ENCODE measurements at regions not wholly inside any gene's neighbourhood (a gene's known extent, or its start where the extent isn't known, plus 50 kb on each side); places are given as distances from the start of the nearest gene placed in this dataset.
"Not testable (repeated sequence)": the region's sequence is repeated elsewhere in the genome, so short reads cannot be mapped to it uniquely, and the experiment has no call there.

DNA sequence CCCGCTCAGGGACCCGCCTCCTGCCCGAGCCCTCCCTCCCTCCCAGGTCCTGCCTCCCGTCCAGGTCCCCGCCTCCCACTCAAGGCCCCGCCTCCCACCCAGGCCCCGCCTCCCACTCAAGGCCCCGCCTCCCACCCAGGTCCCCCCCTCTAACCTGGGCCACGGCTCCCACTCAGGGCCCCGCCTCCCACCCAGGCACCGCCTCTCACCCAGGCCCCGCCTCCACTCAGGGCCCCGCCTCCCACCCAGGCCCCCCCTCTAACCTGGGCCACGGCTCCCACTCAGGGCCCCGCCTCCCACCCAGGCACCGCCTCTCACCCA, 103.5 kb downstream of the FAM53A start:
- not testable (repeated sequence) for H3K27me3 Mint-ChIP-seq; H3K9me3 Mint-ChIP-seq; H3K27ac Mint-ChIP-seq; H3K27ac ChIP-seq (ENCODE audit: low read depth, low read length); H3K36me3 Mint-ChIP-seq; H3K4me3 ChIP-seq (ENCODE audit: low read length); H3K9me3 ChIP-seq (ENCODE audit: low read length); H3K27me3 ChIP-seq (ENCODE audit: insufficient read depth, low read length, poor library complexity, severe bottlenecking); H3K4me1 ChIP-seq (ENCODE audit: insufficient read depth, low read length); H3K4me1 Mint-ChIP-seq; H3K36me3 ChIP-seq (ENCODE audit: insufficient read depth, low read length); DNase-seq
- POLR2A ChIA-PET: interaction anchor here (1.0 to 1.1 kb wide), 2 partner anchors 25 to 140 kb away, joined by 3 to 6 read pairs; partner anchors contain the start of gene TMEM129
- CTCF ChIA-PET: interaction anchor here (1.0 to 1.4 kb wide), 2 partner anchors 25 to 49 kb away, joined by 3 to 12 read pairs; no protein-coding TSS in a partner anchor
- peak overlapping the region in 1 of 7 donors; percentile 84 for H3K4me3 Mint-ChIP-seq

- H3K27ac ChIP-seq (ENCODE audit: low read depth, low read length): peak overlapping the region; percentile 82
- ChIA-PET CTCF (interaction anchor here (0.8 to 1.4 kb wide), 3 partner anchors 25 to 234 kb away, joined by 3 to 12 read pairs (median 3); no protein-coding TSS in a partner anchor), POLR2A (interaction anchor here (0.6 to 1.1 kb wide), 3 partner anchors 26 to 1242 kb away, joined by 3 to 6 read pairs (median 3); partner anchors contain the start of gene TMEM129)
- no peaks in the 10 kb centered on the region for H3K27me3 Mint-ChIP-seq
- peaks cover 4 to 9% (median 5%) of the 10 kb centered on the region in 3 donors for H3K4me1 Mint-ChIP-seq
- DNase-seq: peak; percentile 87 to 94 (median 90)
- H3K4me1 ChIP-seq (ENCODE audit: insufficient read depth, low read length): peaks cover 5% of the 10 kb centered on the region
- H3K9me3 ChIP-seq (ENCODE audit: low read length): no peaks in the 10 kb centered on the region
- no peaks in the 10 kb centered on the region for H3K27me3 ChIP-seq (ENCODE audit: insufficient read depth, low read length, poor library complexity, severe bottlenecking)
- H3K9me3 Mint-ChIP-seq: no peaks in the 10 kb centered on the region
- peak overlapping the region; percentile 76 to 90 (median 78) for H3K4me3 Mint-ChIP-seq
- peak overlapping the region in 6 of 8 donors; percentile 37 to 78 (median 62) for H3K27ac Mint-ChIP-seq
- H3K36me3 Mint-ChIP-seq: no peaks in the 10 kb centered on the region
- H3K4me3 ChIP-seq (ENCODE audit: low read length): peak overlapping the region; percentile 78
- H3K36me3 ChIP-seq (ENCODE audit: insufficient read depth, low read length): no peaks in the 10 kb centered on the region
Observed at GRCh38 chr4:1579901-1580691, 104.0 kb downstream of the FAM53A start.

GRCh38 chr4:1579001-1579900, 104.9 kb downstream of the FAM53A start:
- Histone ChIP-seq H3K4me1 (ENCODE audit: insufficient read depth, low read length) (peaks cover 5% of the 10 kb centered on the region), H3K9me3 (ENCODE audit: low read length) (no peaks in the 10 kb centered on the region), H3K4me3 (ENCODE audit: low read length) (peak overlapping the region; percentile 78), H3K36me3 (ENCODE audit: insufficient read depth, low read length) (no peaks in the 10 kb centered on the region), H3K27ac (ENCODE audit: low read depth, low read length) (peak overlapping the region; percentile 82), H3K27me3 (ENCODE audit: insufficient read depth, low read length, poor library complexity, severe bottlenecking) (no peaks in the 10 kb centered on the region)
- Mint-ChIP-seq H3K4me1 (peaks cover 4 to 9% (median 5%) of the 10 kb centered on the region in 3 donors), H3K4me3 (peak overlapping the region; percentile 76 to 90 (median 78)), H3K27ac (peak overlapping the region in 7 of 8 donors; percentile 37 to 85 (median 63)), H3K36me3 (no peaks in the 10 kb centered on the region), H3K9me3 (no peaks in the 10 kb centered on the region), H3K27me3 (no peaks in the 10 kb centered on the region)
- POLR2A ChIA-PET: interaction anchor here (1.0 to 1.1 kb wide), 2 partner anchors 26 to 142 kb away, joined by 3 to 6 read pairs; partner anchors contain the start of gene TMEM129
- peak; percentile 70 to 88 (median 75) for DNase-seq
- CTCF ChIA-PET: interaction anchor here (0.8 to 1.4 kb wide), 2 partner anchors 26 to 233 kb away, joined by 3 to 12 read pairs; no protein-coding TSS in a partner anchor

GRCh38 chr4:1578251-1578773, 105.8 kb downstream of the FAM53A start:
- H3K36me3 ChIP-seq (ENCODE audit: insufficient read depth, low read length): no peaks in the 10 kb centered on the region
- ChIA-PET POLR2A (no interaction called here), CTCF (no interaction called here)
- H3K4me3 ChIP-seq (ENCODE audit: low read length): no peak overlapping the region
- peaks cover 4 to 9% (median 5%) of the 10 kb centered on the region in 3 donors for H3K4me1 Mint-ChIP-seq
- H3K27me3 ChIP-seq (ENCODE audit: insufficient read depth, low read length, poor library complexity, severe bottlenecking): no peaks in the 10 kb centered on the region
- peaks cover 5% of the 10 kb centered on the region for H3K4me1 ChIP-seq (ENCODE audit: insufficient read depth, low read length)
- no peak overlapping the region for H3K27ac ChIP-seq (ENCODE audit: low read depth, low read length)
- no peaks in the 10 kb centered on the region for H3K27me3 Mint-ChIP-seq
- H3K36me3 Mint-ChIP-seq: no peaks in the 10 kb centered on the region
- H3K27ac Mint-ChIP-seq: peak overlapping the region in 1 of 8 donors; percentile 82
- DNase-seq: peak in 1 of 5 donors; percentile 51
- H3K9me3 ChIP-seq (ENCODE audit: low read length): no peaks in the 10 kb centered on the region
- H3K4me3 Mint-ChIP-seq: peak overlapping the region; percentile 52 to 63 (median 57)
- H3K9me3 Mint-ChIP-seq: no peaks in the 10 kb centered on the region

DNA sequence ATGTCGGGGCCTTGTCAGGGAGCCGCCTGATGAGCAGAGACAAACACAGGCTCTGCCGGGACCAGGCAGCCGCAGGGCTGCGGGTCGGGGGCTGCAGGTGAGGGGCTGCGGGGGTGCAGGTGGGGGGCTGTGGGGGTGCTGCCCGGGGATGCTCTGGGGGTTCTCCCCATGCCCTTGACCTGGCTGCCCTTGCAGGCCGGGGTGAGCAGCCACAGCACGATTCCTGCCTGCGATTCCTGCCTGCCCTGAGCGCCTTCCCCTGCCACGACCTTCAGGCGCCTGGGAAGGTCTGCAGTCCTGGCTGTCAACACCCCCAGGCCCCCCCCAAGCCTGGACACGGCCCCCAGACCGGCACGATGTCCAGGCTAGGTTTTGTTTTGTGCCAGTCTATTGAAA, 106.3 kb downstream of the FAM53A start:
- POLR2A ChIA-PET: no interaction called here
- Histone ChIP-seq H3K4me3 (ENCODE audit: low read length) (no peak overlapping the region), H3K27me3 (ENCODE audit: insufficient read depth, low read length, poor library complexity, severe bottlenecking) (no peaks in the 10 kb centered on the region), H3K27ac (ENCODE audit: low read depth, low read length) (no peak overlapping the region), H3K36me3 (ENCODE audit: insufficient read depth, low read length) (no peaks in the 10 kb centered on the region), H3K9me3 (ENCODE audit: low read length) (no peaks in the 10 kb centered on the region), H3K4me1 (ENCODE audit: insufficient read depth, low read length) (peaks cover 5% of the 10 kb centered on the region)
- H3K9me3 Mint-ChIP-seq: no peaks in the 10 kb centered on the region
- CTCF ChIA-PET: no interaction called here
- H3K4me1 Mint-ChIP-seq: peaks cover 6 to 10% (median 9%) of the 10 kb centered on the region in 3 donors
- H3K4me3 Mint-ChIP-seq: peak overlapping the region in 6 of 7 donors; percentile 41 to 63 (median 57)
- H3K36me3 Mint-ChIP-seq: no peaks in the 10 kb centered on the region
- H3K27me3 Mint-ChIP-seq: no peaks in the 10 kb centered on the region
- H3K27ac Mint-ChIP-seq: no peak overlapping the region
- DNase-seq: peak in 1 of 5 donors; percentile 36

- Mint-ChIP-seq H3K27ac (peak overlapping the region in 1 of 8 donors; percentile 72), H3K9me3 (no peaks in the 10 kb centered on the region)
- CTCF ChIA-PET: no interaction called here
Observed at GRCh38 chr4:1576961-1577821, 106.9 kb downstream of the FAM53A start.

DNA sequence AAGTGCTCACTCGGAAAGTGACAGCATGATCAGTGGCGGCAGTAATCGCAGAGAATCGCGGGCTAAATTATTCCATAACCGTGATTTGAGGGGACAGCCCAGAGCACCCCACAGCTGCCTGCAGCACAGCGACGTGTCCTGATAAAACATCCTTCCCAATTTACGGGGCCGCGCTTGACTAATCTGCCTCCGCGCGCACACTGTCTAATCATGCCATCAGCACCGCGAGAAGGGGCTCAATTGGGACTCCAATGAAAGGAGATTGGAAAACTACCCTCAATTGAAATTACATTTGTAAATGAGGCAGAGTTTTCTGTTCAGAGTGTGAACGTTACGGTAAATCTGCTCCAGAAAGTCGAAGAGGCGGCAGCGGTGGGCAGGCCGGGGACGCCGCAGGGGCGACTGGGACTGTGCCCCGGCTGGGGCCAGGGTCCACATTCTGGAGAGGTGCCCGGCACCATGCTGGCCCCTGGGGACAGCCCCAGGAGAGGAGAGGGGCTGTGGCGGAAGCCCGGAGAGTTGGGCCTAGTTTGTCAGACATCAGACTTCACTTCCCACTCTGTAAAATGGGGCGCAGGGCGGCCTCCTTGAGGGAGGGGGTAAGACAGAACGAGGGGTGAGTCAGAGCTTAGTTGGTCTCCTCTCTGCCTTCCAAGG, 107.7 kb downstream of the FAM53A start:
- ChIA-PET POLR2A (no interaction called here), CTCF (no interaction called here)
- H3K27me3 ChIP-seq (ENCODE audit: insufficient read depth, low read length, poor library complexity, severe bottlenecking): no peaks in the 10 kb centered on the region
- H3K4me3 Mint-ChIP-seq: peak overlapping the region in 1 of 7 donors; percentile 40
- H3K4me1 ChIP-seq (ENCODE audit: insufficient read depth, low read length): peaks cover 5% of the 10 kb centered on the region
- peaks cover 7 to 8% (median 8%) of the 10 kb centered on the region in 3 donors for H3K4me1 Mint-ChIP-seq
- H3K9me3 Mint-ChIP-seq: no peaks in the 10 kb centered on the region
- H3K4me3 ChIP-seq (ENCODE audit: low read length): no peak overlapping the region
- H3K9me3 ChIP-seq (ENCODE audit: low read length): no peaks in the 10 kb centered on the region
- H3K27ac ChIP-seq (ENCODE audit: low read depth, low read length): no peak overlapping the region
- H3K36me3 ChIP-seq (ENCODE audit: insufficient read depth, low read length): no peaks in the 10 kb centered on the region
- no peaks in the 10 kb centered on the region for H3K27me3 Mint-ChIP-seq
- H3K27ac Mint-ChIP-seq: peak overlapping the region in 1 of 8 donors; percentile 1
- no peaks in the 10 kb centered on the region for H3K36me3 Mint-ChIP-seq
- DNase-seq: no peak

More at GRCh38 chr4:1576961-1577821, 106.9 kb downstream of the FAM53A start:
- no peaks in the 10 kb centered on the region for H3K36me3 ChIP-seq (ENCODE audit: insufficient read depth, low read length)
- DNase-seq: peak in 1 of 5 donors; percentile 50
- peak overlapping the region in 4 of 7 donors; percentile 41 to 88 (median 59) for H3K4me3 Mint-ChIP-seq
- no peak overlapping the region for H3K27ac ChIP-seq (ENCODE audit: low read depth, low read length)
- peaks cover 5% of the 10 kb centered on the region for H3K4me1 ChIP-seq (ENCODE audit: insufficient read depth, low read length)
- no peaks in the 10 kb centered on the region for H3K27me3 Mint-ChIP-seq
- POLR2A ChIA-PET: no interaction called here
- H3K4me3 ChIP-seq (ENCODE audit: low read length): no peak overlapping the region
- H3K4me1 Mint-ChIP-seq: peaks cover 7 to 10% (median 9%) of the 10 kb centered on the region in 3 donors
- no peaks in the 10 kb centered on the region for H3K9me3 ChIP-seq (ENCODE audit: low read length)
- H3K27me3 ChIP-seq (ENCODE audit: insufficient read depth, low read length, poor library complexity, severe bottlenecking): no peaks in the 10 kb centered on the region
- no peaks in the 10 kb centered on the region for H3K36me3 Mint-ChIP-seq

Measured in CD8-positive, alpha-beta memory T cell (primary cell).